GM18873 (cell line): ENCODE measurements at regions not wholly inside any gene's neighbourhood (a gene's known extent, or its start where the extent isn't known, plus 50 kb on each side); places are given as distances from the start of the nearest gene placed in this dataset.
"Not testable (repeated sequence)": the region's sequence is repeated elsewhere in the genome, so short reads cannot be mapped to it uniquely, and the experiment has no call there.

ENCODE experiments used
- ATAC-seq: cut with Tn5 transposase; IDR thresholded peaks from one replicate; pipeline ENCODE4 v1.9.1; 2021; ENCODE audit warnings: mild to moderate bottlenecking, moderate library complexity, moderate number of reproducible peaks; ENCODE audit not compliant: unreplicated experiment, low FRiP score

DNA sequence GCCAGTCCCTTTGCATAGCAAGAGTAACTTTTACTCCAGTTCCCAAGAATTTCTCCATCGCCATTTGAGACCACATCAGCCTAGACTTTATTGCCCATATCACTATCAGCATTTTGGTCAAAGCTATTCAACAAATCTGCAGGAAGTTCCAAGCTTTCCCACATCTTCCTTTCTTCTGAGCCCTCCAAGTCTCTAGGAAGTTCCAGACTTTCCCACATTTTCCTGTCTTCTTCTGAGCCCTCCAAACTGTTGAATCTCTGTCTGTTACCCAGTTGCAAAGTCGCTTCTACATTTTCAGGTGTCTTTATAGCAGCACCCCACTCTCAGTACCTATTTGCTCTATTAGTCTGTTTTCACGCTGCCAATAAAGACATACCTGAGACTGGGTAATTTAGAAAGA, 386.4 kb upstream of the KCND2 start:
- ATAC-seq, result not testable (repeated sequence)

DNA sequence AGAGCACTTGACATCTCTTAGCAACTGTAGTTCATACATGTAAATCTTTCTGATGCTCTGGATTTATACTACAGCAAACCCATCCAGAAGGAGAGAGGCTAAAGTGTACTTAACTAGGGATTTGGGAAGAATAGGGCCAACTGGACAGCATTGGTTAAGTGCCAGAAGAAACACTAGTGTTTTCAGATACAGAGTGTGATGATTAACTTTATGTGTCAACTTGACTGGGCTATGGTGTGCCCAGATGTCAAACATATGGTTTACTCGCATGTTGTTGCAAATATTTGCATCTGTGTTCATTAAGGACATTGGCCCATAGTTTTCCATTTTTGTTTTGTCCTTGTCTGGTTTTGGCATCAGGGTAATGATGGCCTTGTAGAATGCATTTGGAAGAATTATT, 384.7 kb upstream of the KCND2 start:
- no peak for ATAC-seq

DNA sequence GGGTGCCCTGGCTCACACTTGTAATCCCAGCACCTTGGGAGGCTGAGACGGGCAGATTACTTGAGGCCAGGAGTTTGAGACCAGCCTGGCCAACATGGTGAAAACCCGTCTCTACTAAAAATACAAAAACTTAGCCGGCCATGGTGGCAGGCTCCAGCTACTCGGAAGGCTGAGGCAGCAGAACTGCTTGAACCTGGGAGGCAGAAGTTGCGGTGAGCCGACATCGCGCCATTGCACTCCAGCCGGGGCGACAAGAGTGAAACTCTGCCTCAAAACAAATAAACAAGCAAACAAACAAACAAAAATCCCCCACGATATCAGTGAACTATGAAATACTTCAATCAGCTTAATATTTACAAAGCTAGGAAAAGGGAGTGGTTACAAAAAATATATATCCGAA, 382.3 kb upstream of the KCND2 start:
- ATAC-seq, result no peak

DNA sequence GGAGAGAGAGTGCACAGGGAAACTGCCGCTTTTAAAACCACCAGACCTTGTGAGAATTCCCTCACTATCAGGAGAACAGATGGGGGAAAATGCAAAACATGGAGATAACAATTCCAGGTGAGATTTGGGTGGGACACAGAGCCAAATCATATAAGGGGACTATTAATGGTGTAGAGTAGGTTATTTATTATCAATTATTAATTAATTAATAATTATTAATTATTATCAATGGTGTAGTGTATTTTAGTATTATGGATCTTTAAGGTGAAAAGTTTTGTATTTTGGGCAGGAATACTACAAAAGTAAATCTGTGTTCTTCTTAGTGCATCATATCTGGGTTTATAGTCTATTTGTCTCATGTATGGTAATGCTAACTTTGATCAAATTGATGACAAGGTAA, 377.7 kb upstream of the KCND2 start:
- no peak for ATAC-seq

DNA sequence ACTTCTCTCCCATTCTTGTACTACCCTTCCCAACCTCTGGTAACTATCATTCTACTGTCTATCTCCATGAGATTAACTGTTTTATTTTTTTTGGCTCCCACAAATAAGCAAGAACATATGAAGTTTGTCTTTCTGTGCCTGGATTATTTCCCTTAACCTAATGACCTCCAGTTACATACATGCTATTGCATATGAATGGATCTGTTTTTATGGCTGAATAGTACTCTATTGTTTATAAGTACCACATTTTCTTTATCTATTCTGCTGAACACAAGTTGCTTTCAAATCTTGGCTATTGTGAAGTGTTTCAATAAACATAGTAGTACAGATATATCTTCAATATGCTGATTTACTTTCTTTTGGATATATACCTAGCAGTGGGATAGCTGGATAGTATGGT, 376.6 kb upstream of the KCND2 start:
- no peak for ATAC-seq

DNA sequence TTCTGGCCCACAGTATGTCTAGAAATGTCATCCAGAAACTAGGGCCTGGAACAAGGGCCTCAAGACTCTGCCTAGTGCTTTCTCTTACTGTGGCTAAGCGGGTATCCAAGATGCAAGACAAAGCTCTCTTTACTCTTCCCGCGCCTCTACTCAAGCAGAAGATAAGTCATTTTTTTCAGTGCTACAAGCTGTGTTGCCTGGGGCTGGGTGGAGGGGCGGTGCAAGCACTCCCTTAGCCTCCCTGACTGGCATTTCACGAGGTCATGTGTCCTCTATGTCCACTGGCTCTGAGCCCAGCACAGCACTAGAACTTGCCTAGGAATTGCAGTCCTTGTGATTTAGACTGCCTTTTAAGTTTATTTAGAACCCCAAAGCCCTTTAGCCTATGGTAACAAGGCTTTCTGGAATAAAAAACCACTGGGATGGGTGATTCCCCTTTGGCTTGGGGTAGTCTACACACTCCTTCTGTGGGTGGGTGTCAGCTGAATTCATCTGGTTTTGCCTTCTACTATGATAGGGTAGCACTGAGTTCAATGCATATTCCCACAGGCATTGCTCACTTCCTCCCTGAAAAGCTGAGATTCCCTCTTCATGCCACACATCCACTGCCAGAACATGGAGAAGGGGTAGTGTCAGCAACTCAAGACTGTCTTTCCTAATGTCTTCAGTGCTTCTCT, 371.8 kb upstream of the KCND2 start:
- ATAC-seq, result no peak

DNA sequence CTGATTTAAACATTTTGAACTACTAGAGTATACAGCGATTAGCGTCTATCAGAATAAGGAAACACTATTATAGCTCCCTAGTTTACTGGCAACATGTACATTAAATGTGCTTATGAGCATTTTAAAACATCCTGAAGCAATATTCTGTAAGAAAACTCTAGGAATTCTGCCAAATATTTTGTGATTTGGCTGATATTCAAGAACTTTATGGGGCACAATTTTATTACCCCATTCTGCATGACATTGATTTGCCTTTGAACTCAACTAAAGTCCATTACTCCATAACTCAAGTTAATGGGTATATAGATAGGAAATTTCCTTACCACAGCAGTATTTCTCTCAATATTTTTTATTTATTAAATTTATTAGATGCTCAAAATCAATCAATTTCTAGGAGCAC, 369.9 kb upstream of the KCND2 start:
- ATAC-seq, result no peak

DNA sequence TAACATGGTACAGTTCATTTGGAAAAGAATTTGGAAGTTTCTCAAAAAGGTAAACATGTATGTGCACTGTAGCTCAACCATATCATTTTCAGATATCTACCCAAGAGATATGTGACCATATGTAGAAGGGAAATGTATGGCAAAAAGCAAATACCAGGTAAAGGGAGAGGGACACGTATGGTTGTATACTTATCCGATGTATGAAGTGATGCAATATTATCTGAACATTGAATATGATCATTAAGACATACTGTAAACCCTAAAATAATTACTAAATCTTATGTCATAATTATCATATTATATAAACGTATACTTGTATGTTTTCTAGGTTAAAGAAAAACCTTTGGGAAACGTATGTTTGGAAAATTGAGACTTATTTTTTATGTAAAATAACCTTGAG, 367.5 kb upstream of the KCND2 start:
- no peak for ATAC-seq

DNA sequence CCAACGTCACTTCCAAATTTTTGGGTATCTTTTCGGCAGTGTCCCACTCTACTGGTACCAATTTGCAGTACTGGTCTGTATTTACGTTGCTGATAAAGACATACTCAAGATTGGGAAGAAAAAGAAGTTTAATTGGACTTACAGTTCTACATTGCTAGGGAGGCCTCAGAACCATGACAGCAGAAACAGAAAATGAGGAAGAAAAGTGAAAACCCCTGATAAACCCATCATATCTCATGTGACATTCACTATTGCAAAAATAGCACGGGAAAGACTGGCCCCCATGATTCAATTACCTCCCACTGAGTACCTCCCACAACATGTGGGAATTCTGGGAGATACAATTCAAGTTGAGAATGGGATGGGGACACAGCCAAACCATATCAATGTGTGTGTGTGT, 364.0 kb upstream of the KCND2 start:
- no peak for ATAC-seq

DNA sequence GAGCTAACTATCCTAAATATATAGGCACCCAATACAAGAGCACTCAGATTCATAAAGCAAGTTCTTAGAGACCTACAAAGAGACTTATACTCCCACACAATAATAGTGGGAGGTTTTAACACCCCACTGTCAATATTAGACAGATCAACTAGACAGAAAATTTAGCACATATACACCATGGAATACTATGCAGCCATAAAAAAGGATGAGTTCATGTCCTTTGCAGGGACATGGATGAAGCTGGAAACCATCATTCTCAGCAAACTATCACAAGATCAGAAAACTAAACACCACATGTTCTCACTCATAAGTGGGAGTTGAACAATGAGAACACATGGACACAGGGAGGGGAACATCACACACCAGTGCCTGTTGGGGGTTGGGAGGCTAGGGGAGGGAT, 358.9 kb upstream of the KCND2 start:
- ATAC-seq, result not testable (repeated sequence)

DNA sequence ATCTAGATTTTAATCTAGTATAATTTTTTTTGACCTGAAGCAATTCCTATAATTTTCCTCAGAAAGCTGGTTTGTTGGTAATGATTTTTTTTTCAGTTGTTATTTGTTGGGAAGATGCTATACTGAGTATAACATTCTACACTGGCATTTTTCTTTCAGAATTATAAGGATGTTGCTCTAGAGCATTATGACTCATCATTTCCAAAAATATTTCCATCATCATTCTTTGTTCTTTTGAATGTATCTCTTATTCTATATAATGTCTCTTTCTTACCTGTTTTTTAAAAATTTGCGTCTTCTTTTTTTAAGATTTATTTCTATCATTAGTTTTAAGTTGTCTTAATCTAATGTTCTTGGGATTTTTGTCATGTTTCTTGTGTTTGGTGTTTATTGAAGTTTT, 356.5 kb upstream of the KCND2 start:
- ATAC-seq, result no peak

DNA sequence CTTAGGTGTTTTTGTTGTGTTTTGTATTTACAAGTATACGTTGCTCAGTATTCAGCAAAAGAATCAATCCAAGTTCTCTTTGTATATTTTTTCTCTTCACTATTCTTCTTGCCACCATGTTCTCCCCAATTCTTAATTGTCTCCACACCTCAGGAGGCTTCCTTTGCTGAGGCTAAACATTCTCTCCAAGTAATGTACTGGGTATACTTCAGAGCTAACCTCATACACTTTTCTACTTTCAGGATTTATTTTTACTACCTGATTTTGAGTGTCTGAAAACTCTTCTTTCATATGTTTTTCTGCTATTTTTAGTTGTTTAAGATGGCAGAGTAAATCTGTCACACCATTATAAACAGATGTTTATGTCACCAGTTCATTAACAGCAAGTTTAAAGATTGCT, 354.8 kb upstream of the KCND2 start:
- no peak for ATAC-seq

DNA sequence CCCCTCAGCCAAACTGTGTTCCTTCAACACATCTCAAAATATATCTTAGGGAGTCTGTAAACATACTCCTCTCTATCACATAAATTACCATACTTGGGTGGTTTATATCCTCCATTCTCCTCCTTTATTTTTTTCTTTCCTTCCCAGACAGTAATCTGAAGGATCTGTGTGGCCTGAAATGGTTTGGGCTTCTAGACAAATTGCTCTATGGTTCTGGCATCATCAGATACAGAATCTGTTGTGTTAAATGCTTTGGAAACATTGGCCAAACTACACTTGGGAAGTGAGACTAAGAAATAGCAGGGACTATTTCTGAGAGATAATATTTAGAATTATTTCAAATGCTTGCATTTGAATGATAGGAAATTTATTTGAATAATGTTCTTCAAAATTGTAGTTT, 353.0 kb upstream of the KCND2 start:
- no peak for ATAC-seq

DNA sequence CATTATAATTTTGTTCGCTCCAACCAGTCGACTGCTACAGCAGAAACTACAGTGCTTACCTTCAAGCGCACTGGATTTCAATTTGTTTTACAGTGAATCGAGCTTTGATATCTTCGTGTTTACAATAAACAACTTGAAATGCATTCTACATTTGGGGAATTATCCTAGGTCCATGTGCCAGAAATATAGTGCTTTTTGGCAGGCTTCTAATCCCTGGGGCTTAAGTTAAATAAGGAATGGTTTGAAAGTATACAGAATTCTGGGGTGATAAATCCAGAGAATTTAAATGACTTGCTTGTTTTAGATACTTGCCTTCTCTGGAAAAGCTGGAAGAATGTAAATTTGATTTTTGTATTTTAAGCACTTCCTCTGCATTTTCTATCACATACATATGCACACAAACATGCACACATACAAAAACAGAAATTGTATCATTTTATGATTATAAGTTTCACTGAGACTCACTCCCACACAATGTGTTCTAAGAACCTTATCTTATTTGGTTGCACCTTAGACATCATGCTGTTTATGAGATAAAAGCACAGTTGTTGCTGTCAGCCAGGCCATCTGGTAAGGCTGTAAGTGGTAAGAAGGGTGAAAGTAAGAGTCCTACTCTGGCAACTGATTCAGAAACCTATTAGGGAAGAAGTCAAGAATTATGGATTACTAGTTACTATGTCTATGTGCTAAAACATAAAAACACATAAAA, 347.2 kb upstream of the KCND2 start:
- no peak for ATAC-seq

DNA sequence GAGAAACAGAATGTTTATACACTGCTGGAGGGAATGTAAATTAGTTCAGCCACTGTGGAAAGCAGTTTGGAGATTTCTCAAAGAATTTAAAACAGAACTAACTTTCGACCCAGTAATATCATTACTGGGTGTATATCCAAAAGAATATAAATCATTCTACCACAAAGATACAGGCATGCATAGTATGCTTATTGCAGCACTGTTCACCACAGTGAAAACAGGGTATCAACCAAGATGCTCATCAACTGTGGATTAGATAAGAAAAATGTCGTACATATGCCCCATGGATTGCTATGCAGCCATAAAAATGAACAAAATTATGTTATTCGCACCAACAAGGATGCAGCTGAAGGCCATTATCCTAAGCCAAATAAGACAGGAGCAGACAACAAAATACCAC, 343.1 kb upstream of the KCND2 start:
- no peak for ATAC-seq

DNA sequence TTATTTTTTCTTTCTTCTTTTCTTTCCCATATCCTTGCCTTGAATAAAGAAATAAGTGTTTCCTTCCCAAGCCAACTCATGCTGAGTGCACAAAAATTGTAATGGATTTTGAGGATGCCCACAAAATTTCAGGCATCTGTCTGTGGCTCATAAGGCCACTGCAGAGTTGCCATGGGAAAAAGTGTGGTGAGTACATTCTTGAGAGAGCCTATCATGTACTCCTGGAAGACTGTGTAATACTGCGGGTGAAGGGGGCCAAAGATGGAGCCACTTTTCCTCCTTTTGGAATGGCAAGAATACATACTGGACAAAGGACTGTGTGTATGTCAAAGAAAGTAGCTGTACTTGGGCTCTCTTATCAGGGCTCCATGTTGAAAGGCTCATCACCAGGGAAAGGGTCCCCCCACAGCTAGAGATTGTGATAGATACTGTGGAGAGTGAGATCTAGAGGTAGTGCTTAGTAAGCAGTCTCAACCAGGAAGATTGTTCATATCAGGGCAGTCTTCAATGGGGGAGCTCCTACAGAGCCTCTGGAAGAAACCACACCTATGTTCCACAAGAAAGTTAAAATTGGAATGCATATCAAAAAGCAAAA, 341.6 kb upstream of the KCND2 start:
- no peak for ATAC-seq

DNA sequence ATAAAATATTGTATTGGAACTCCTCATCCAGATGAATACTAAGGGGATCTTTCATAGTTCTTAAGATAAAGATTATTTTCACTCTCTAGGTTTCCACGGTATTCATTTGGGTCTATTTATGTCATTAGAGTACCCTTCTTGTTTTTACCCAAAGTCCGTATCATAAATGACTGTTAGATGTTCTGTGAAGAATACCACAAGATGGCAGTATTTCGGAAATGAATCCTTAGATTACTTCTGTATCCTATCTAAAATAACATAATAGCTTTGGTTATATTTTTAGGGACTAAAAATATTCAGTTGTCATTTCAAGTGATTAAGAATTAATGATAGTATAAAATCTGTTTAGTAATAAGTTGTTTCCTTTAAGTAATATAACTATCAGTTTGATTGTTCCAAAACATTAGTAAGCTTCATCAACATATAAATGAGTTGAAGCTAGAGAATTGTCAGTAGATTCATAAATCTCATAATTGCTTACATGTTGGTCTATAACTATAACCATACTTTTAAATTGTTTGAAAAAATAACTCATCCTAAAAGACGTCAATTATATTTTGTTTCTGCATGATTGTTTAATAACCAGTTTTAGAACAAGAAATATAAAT, 337.5 kb upstream of the KCND2 start:
- peak; percentile 77 for ATAC-seq

DNA sequence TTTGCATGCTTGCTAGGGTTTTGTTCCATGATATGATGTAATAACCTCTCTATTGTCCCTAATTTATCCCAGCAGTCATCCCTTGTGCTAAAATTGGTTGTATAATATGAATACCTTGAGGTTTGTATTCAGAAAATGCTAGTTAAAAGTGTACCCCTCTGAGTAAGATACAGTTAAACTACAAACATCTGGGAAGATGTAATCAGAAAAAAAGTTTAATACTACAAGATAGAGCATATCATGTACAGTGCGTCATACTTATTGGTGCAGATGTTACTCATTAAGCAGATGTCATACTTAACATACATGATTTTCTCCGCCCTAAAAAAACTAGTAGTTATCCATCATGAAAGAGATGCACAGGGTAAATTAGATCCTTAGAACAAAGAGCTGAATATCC, 336.1 kb upstream of the KCND2 start:
- ATAC-seq, result no peak

DNA sequence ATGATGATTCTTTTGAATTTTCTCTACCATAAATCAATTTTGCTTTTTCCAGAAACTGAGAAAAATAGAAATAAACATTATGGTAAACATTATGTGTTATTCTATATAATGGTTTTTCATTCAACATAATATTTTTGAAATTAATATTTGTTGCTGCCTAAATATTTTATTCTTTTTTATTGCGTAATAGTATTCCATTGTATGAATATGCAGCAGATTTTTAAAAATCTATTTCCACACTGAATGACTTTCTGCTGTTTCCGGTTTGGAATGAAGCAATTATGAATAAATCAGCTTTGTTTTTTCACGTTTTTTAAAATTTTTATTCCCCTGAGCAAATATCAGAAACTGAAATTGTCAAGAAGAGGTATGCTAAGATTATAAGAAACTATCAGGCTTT, 335.2 kb upstream of the KCND2 start:
- ATAC-seq, result no peak

DNA sequence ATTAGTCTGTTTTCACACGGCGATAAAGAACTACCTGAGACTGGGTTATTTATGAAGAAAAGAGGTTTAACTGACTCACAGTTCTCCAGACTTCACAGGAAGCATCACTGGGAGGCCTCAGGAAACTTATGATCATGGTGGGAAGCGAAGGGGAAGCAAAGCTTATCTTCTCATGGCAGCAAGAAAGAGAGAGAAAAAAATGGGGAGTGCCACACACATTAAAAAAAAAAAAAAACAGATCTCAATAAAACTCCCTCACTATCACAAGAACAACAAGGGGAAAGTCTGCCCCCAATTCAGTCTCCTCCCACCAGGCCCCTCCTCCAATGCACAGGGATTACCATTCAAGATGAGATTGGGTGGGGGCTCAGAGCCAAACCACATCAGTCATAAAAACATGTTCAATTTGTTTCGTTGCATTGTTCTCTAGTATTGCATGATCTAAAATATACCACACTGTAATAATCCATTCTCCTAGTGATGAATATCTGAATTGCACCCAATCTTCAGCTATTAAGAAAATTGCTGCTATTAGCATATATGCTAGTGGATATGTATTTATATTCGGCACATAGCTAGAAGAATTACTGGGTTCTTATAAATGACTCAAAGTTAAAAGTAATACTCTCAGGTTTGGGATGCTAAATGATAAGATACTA, 328.9 kb upstream of the KCND2 start:
- ATAC-seq, result no peak

DNA sequence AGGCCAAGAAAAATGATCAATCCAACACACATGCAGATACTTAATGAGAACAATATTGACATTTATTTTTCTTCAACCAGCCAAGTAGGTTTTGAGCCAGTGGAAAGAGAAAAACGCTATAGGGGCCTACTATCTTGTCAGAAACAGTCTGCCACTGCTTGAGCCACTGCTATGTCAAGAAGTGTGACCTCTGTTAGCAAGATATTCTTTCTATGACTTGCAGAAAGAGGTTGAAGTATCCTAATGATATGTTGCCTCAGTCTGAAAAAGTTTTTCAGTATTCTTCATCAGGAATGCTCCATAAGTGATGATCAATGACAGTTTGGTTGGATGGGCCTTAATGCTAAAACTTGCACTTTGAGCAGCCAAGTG, 328.4 kb upstream of the KCND2 start:
- ATAC-seq, result no peak
